ENCODE measurements at regions not wholly inside any gene's neighbourhood (a gene's known extent, or its start where the extent isn't known, plus 50 kb on each side); places are given as distances from the start of the nearest gene placed in this dataset.

DNA sequence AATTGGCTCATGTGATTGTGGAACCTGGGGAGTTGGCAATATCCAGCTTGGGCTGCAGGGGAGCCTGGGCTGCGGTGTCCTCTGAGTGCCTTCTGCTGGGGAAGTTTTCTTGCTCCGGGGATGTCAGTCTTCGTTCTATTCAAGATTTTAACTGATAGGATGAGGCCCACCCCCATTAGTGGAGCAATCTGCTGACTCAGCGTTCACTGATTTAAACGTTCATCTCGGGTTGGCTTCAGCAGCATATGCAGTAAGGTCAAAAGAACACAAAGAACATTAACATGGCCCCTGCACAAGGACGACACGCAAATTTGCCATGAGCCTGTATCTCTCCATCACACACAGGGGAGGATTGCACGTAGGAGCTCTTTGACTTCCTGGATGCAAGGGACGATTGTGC is 360.6 kb upstream of the ADARB2 start:
- H3K9ac ChIP-seq (ENCODE audit: low read depth, low read length): no peak overlapping the region
- H3K4me1 ChIP-seq (ENCODE audit: insufficient read depth, low read length): no peaks in the 10 kb centered on the region
- H3K4me3 ChIP-seq (ENCODE audit: low read length): no peak overlapping the region
- no peaks in the 10 kb centered on the region for H3K27me3 ChIP-seq (ENCODE audit: insufficient read depth, low read length)
- no peak overlapping the region for H3K27ac ChIP-seq (ENCODE audit: low read depth, low read length)
- H3K36me3 ChIP-seq (ENCODE audit: insufficient read depth, low read length): no peaks in the 10 kb centered on the region
- peaks cover 2% of the 10 kb centered on the region; the same call in 1 of the 2 replicates for H3K9me3 ChIP-seq (ENCODE audit: insufficient read depth, low read depth, low read length)
- 95% methylated on average over 10 of the region's 10 CpGs for WGBS

DNA sequence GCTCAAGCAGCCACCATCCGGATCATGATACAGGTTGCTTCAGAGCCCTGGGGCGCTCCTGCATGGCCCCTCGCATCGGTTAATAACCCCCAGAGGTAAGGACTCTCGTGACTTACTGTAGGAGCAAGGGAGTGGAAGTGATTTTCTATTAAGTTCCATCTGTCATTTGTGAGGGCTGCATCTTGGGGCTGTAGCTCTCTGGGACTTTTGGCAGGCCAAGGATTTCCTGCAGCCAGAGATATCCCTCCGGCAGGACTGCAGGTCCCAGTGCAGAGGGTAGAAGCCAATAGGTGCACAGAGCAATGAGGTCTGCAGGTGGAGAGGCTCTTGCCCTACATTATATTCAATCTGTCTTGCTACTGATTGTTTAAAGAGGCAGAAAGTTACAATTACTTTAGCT is 356.8 kb upstream of the ADARB2 start:
- WGBS: 93% methylated on average over 6 of the region's 6 CpGs

GRCh38 chr10:2083591-2083990 is 346.3 kb upstream of the ADARB2 start:
- Histone ChIP-seq H3K27me3 (ENCODE audit: insufficient read depth, low read length) (no peaks in the 10 kb centered on the region), H3K27ac (ENCODE audit: low read depth, low read length) (no peak overlapping the region), H3K36me3 (ENCODE audit: insufficient read depth, low read length) (no peaks in the 10 kb centered on the region), H3K9me3 (ENCODE audit: insufficient read depth, low read depth, low read length) (0 out of 2 replicates have a peak, but pooled peaks cover 2% of the 10 kb centered on the region), H3K9ac (ENCODE audit: low read depth, low read length) (no peak overlapping the region), H3K4me1 (ENCODE audit: insufficient read depth, low read length) (no peaks in the 10 kb centered on the region), H3K4me3 (ENCODE audit: low read length) (no peak overlapping the region)
- WGBS: 94% methylated on average over 16 of the region's 16 CpGs

More for the DNA sequence above, 356.8 kb upstream of the ADARB2 start:
- Histone ChIP-seq H3K27ac (ENCODE audit: low read depth, low read length) (no peak overlapping the region), H3K9ac (ENCODE audit: low read depth, low read length) (no peak overlapping the region), H3K27me3 (ENCODE audit: insufficient read depth, low read length) (no peaks in the 10 kb centered on the region), H3K36me3 (ENCODE audit: insufficient read depth, low read length) (no peaks in the 10 kb centered on the region), H3K4me1 (ENCODE audit: insufficient read depth, low read length) (no peaks in the 10 kb centered on the region), H3K9me3 (ENCODE audit: insufficient read depth, low read depth, low read length) (no peaks in the 10 kb centered on the region), H3K4me3 (ENCODE audit: low read length) (no peak overlapping the region)

DNA sequence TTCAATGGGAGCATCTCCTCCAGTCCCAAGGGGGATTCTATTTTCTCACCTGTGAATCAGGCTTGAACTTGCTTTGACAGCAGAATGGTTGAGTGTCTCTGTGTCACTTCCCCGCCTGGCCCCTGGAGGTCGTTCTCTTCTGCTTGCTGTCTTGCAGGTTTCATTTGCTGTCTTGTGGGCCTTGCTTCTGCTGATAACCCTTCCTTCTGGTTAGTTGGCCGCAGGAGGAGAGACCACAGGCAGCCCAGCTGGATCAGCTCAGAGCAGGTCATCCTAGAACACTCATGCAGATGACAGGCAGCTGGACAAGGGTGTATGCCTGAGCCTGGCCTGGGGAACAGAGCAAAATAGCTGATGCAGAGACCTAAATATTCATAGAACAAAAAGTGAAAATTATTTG is 344.2 kb upstream of the ADARB2 start:
- no peaks in the 10 kb centered on the region for H3K36me3 ChIP-seq (ENCODE audit: insufficient read depth, low read length)
- no peak overlapping the region for H3K4me3 ChIP-seq (ENCODE audit: low read length)
- no peak overlapping the region for H3K9ac ChIP-seq (ENCODE audit: low read depth, low read length)
- no peak overlapping the region for H3K27ac ChIP-seq (ENCODE audit: low read depth, low read length)
- no peaks in the 10 kb centered on the region for H3K4me1 ChIP-seq (ENCODE audit: insufficient read depth, low read length)
- WGBS: 46% methylated on average over 3 of the region's 3 CpGs
- no peaks in the 10 kb centered on the region for H3K27me3 ChIP-seq (ENCODE audit: insufficient read depth, low read length)
- H3K9me3 ChIP-seq (ENCODE audit: insufficient read depth, low read depth, low read length): no peaks in the 10 kb centered on the region

GRCh38 chr10:2079603-2080078 is 342.3 kb upstream of the ADARB2 start:
- Histone ChIP-seq H3K4me1 (ENCODE audit: insufficient read depth, low read length) (no peaks in the 10 kb centered on the region), H3K27ac (ENCODE audit: low read depth, low read length) (no peak overlapping the region), H3K9me3 (ENCODE audit: insufficient read depth, low read depth, low read length) (no peaks in the 10 kb centered on the region), H3K27me3 (ENCODE audit: insufficient read depth, low read length) (no peaks in the 10 kb centered on the region), H3K9ac (ENCODE audit: low read depth, low read length) (no peak overlapping the region), H3K36me3 (ENCODE audit: insufficient read depth, low read length) (no peaks in the 10 kb centered on the region), H3K4me3 (ENCODE audit: low read length) (no peak overlapping the region)
- WGBS: 91% methylated on average over 4 of the region's 4 CpGs

DNA sequence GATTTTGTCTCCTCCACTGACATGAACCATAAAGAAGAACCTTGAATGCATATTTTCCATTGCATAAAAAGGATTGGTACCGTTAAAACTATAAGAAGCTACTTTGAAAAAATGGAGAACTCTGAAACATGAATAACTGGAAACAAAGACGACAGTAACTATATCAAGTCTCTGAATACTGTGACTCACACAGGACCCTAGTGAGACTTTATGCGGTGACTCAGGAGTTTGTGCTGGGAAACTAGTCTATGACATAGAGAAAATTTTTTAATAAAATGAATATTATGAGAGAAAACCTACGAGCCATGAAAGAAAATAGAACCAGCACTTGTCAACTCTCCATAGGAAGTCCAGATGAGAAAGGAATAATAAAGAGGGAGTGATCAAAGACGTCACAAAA is 339.9 kb upstream of the ADARB2 start:
- H3K36me3 ChIP-seq (ENCODE audit: insufficient read depth, low read length): no peaks in the 10 kb centered on the region
- no peak overlapping the region for H3K27ac ChIP-seq (ENCODE audit: low read depth, low read length)
- H3K27me3 ChIP-seq (ENCODE audit: insufficient read depth, low read length): no peaks in the 10 kb centered on the region
- no peaks in the 10 kb centered on the region for H3K4me1 ChIP-seq (ENCODE audit: insufficient read depth, low read length)
- no peak overlapping the region for H3K4me3 ChIP-seq (ENCODE audit: low read length)
- 100% methylated on average over 2 of the region's 5 CpGs for WGBS
- H3K9ac ChIP-seq (ENCODE audit: low read depth, low read length): no peak overlapping the region
- H3K9me3 ChIP-seq (ENCODE audit: insufficient read depth, low read depth, low read length): no peaks in the 10 kb centered on the region

- H3K27ac ChIP-seq (ENCODE audit: low read depth, low read length): no peak overlapping the region
- 92% methylated on average over 11 of the region's 11 CpGs for WGBS
- no peaks in the 10 kb centered on the region for H3K27me3 ChIP-seq (ENCODE audit: insufficient read depth, low read length)
- no peaks in the 10 kb centered on the region for H3K9me3 ChIP-seq (ENCODE audit: insufficient read depth, low read depth, low read length)
- no peak overlapping the region for H3K9ac ChIP-seq (ENCODE audit: low read depth, low read length)
- no peaks in the 10 kb centered on the region for H3K4me1 ChIP-seq (ENCODE audit: insufficient read depth, low read length)
- no peaks in the 10 kb centered on the region for H3K36me3 ChIP-seq (ENCODE audit: insufficient read depth, low read length)
- H3K4me3 ChIP-seq (ENCODE audit: low read length): no peak overlapping the region
Measured at GRCh38 chr10:2076528-2076927, 339.2 kb upstream of the ADARB2 start.

DNA sequence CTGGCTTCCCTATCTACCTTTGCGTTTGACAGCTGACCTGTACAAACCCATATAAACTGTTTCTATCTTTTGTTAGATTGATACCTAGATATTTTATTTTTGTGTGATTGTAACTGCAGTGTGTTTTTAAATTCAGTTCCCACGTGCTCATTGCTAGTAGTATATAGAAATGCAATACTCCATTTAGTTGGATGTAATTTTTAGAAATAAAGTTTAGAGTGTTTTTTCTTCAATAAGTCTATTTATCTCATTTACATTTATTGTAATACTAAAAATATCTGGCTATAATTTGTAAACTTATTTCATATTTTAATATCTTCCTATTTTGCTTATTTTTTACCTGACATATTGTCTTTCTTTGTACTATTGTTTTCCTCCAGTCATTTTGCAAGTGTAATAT is 329.7 kb upstream of the ADARB2 start:
- Histone ChIP-seq H3K27ac (ENCODE audit: low read depth, low read length) (no peak overlapping the region), H3K27me3 (ENCODE audit: insufficient read depth, low read length) (no peaks in the 10 kb centered on the region), H3K9ac (ENCODE audit: low read depth, low read length) (no peak overlapping the region), H3K4me1 (ENCODE audit: insufficient read depth, low read length) (peaks cover 5% of the 10 kb centered on the region; the same call in 1 of the 2 replicates), H3K36me3 (ENCODE audit: insufficient read depth, low read length) (no peaks in the 10 kb centered on the region), H3K4me3 (ENCODE audit: low read length) (no peak overlapping the region), H3K9me3 (ENCODE audit: insufficient read depth, low read depth, low read length) (peaks cover 14% of the 10 kb centered on the region; the same call in 1 of the 2 replicates)
- WGBS: 88% methylated on average over 1 of the region's 2 CpGs

DNA sequence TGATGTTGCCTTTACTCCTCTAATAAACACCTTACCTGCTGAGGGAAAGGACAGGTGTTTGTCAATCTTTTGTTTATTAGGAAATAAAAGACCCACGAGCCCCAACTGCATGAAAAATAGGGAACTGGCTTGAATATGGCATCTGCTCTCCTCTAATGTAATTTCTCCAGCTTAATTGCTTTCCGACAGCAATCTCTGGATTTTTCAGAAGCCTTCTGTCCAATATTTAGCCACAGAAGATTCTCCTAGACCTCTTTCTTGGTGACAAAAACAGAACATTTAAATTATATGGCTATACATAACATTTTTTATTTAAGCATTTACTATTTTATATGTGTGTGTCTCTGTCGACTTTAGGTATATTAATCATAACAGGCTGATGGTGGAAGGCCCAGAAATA is 317.4 kb upstream of the ADARB2 start:
- 94% methylated on average over 2 of the region's 3 CpGs for WGBS
- Histone ChIP-seq H3K36me3 (ENCODE audit: insufficient read depth, low read length) (no peaks in the 10 kb centered on the region), H3K4me3 (ENCODE audit: low read length) (no peak overlapping the region), H3K9me3 (ENCODE audit: insufficient read depth, low read depth, low read length) (no peaks in the 10 kb centered on the region), H3K4me1 (ENCODE audit: insufficient read depth, low read length) (no peaks in the 10 kb centered on the region), H3K27ac (ENCODE audit: low read depth, low read length) (no peak overlapping the region), H3K27me3 (ENCODE audit: insufficient read depth, low read length) (no peaks in the 10 kb centered on the region), H3K9ac (ENCODE audit: low read depth, low read length) (no peak overlapping the region)

GRCh38 chr10:2053805-2054204 is 316.5 kb upstream of the ADARB2 start:
- Histone ChIP-seq H3K4me1 (ENCODE audit: insufficient read depth, low read length) (no peaks in the 10 kb centered on the region), H3K4me3 (ENCODE audit: low read length) (no peak overlapping the region), H3K27ac (ENCODE audit: low read depth, low read length) (no peak overlapping the region), H3K36me3 (ENCODE audit: insufficient read depth, low read length) (no peaks in the 10 kb centered on the region), H3K9me3 (ENCODE audit: insufficient read depth, low read depth, low read length) (no peaks in the 10 kb centered on the region), H3K9ac (ENCODE audit: low read depth, low read length) (no peak overlapping the region), H3K27me3 (ENCODE audit: insufficient read depth, low read length) (no peaks in the 10 kb centered on the region)
- WGBS: 95% methylated on average over 3 of the region's 5 CpGs

DNA sequence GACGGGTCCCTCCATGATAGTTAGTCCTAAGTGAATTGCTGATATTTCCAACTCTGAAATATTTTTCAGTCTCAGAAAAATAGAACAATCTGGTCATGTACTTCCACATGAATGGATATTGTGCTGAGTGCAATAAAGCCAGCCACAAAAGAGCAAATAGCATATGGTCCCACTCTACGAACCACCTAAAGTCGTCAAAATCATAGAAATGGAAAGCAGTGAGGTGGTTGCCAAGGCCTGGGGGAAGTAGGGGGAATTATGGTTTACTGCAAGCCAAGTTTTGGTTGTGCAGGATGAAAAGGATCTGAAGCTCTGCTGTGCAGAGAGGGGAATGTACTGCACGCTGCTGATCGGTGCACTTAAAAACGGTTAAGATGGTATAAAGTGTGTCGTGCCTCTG is 313.8 kb upstream of the ADARB2 start:
- WGBS: 95% methylated on average over 7 of the region's 7 CpGs
- Histone ChIP-seq H3K27ac (ENCODE audit: low read depth, low read length) (no peak overlapping the region), H3K4me3 (ENCODE audit: low read length) (no peak overlapping the region), H3K36me3 (ENCODE audit: insufficient read depth, low read length) (no peaks in the 10 kb centered on the region), H3K9ac (ENCODE audit: low read depth, low read length) (no peak overlapping the region), H3K9me3 (ENCODE audit: insufficient read depth, low read depth, low read length) (no peaks in the 10 kb centered on the region), H3K27me3 (ENCODE audit: insufficient read depth, low read length) (no peaks in the 10 kb centered on the region), H3K4me1 (ENCODE audit: insufficient read depth, low read length) (no peaks in the 10 kb centered on the region)

GRCh38 chr10:2049560-2049959 is 312.2 kb upstream of the ADARB2 start:
- no peaks in the 10 kb centered on the region for H3K27me3 ChIP-seq (ENCODE audit: insufficient read depth, low read length)

More at GRCh38 chr10:2049560-2049959, 312.2 kb upstream of the ADARB2 start:
- Histone ChIP-seq H3K4me3 (ENCODE audit: low read length) (no peak overlapping the region), H3K27ac (ENCODE audit: low read depth, low read length) (no peak overlapping the region), H3K9ac (ENCODE audit: low read depth, low read length) (no peak overlapping the region), H3K36me3 (ENCODE audit: insufficient read depth, low read length) (no peaks in the 10 kb centered on the region), H3K9me3 (ENCODE audit: insufficient read depth, low read depth, low read length) (no peaks in the 10 kb centered on the region), H3K4me1 (ENCODE audit: insufficient read depth, low read length) (no peaks in the 10 kb centered on the region)

All from HUES64 (cell line).